ENCODE measurements at regions not wholly inside any gene's neighbourhood (a gene's known extent, or its start where the extent isn't known, plus 50 kb on each side); places are given as distances from the start of the nearest gene placed in this dataset.
"Not testable (repeated sequence)": the region's sequence is repeated elsewhere in the genome, so short reads cannot be mapped to it uniquely, and the experiment has no call there.

DNA sequence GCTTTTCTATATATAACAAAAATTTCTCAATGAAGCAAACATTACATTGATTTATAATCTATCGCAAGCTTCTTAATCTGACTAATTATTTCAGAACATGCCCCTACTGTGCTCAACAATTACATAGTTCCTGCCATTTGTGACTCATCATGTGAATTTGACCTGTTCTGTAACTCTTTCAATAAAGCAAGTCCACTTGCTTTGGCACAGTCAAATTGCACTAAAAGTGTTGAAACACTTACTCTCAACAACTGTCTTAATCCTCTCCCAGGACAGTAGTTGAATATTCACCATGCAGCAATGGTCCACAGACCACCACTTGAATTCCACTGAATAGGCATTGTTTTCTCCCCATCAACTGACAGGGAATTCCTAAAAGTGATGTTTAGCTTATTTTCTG is 67.7 kb upstream of the SPTLC3 start:
- Histone ChIP-seq H3K9ac (ENCODE audit: low read length) (no peak overlapping the region), H3K36me3 (ENCODE audit: insufficient read depth, low read length) (no peaks in the 10 kb centered on the region)

DNA sequence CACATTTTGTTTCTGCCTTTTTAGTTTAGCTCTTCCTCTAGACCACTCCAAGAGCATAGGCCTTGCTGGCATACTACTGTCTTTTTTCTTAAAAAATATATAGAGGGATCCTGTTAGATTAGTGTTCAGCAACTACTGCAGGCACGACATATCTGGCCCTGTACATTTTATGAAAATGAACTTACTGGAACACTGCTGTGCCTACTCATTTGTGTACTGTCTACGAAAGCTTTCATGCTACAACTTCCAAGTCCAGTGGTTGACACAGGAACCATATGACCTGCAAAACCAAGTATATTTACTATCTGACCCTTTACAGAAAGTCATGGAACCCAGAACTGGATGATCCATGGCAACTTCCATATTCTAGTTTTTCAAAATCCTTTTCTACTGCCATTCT is 66.6 kb upstream of the SPTLC3 start:
- Histone ChIP-seq H3K36me3 (ENCODE audit: insufficient read depth, low read length) (no peaks in the 10 kb centered on the region), H3K4me3 (ENCODE audit: low read depth in 1 of 2, low read length in 2 of 2) (no peak overlapping the region), H3K4me1 (ENCODE audit: insufficient read depth, low read length) (no peaks in the 10 kb centered on the region), H3K9me3 (ENCODE audit: low read length) (no peaks in the 10 kb centered on the region), H3K27me3 (ENCODE audit: control insufficient read depth in 1 of 2, insufficient read depth in 2 of 2, low read length in 2 of 2) (no peaks in the 10 kb centered on the region), H3K27ac (ENCODE audit: low read depth, low read length) (no peak overlapping the region), H3K9ac (ENCODE audit: low read length) (no peak overlapping the region)

More for the DNA sequence above, 67.7 kb upstream of the SPTLC3 start:
- Histone ChIP-seq H3K27me3 (ENCODE audit: control insufficient read depth in 1 of 2, insufficient read depth in 2 of 2, low read length in 2 of 2) (no peaks in the 10 kb centered on the region), H3K4me3 (ENCODE audit: low read depth in 1 of 2, low read length in 2 of 2) (no peak overlapping the region), H3K9me3 (ENCODE audit: low read length) (no peaks in the 10 kb centered on the region), H3K27ac (ENCODE audit: low read depth, low read length) (no peak overlapping the region), H3K4me1 (ENCODE audit: insufficient read depth, low read length) (no peaks in the 10 kb centered on the region)

DNA sequence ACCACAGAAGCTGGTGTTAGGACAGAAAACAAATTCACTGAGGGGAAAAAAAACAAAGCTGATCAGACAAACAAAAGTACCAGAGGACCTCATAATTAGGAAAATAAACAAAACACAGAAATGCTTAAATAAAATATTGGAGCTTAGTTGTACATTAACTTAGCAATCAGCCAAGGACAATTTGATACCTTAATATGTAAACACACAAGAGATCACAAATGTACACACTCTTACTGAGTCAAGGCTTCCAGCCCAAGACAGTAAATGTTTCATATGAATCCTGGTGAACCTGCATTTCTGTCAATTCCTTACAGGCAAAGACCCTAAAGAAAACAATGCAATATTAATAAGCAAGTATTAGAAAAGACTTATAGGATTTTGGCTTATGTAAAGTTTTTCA is 62.0 kb upstream of the SPTLC3 start:
- no peak overlapping the region for H3K4me3 ChIP-seq (ENCODE audit: low read depth in 1 of 2, low read length in 2 of 2)
- H3K9me3 ChIP-seq (ENCODE audit: low read length) = no peaks in the 10 kb centered on the region

DNA sequence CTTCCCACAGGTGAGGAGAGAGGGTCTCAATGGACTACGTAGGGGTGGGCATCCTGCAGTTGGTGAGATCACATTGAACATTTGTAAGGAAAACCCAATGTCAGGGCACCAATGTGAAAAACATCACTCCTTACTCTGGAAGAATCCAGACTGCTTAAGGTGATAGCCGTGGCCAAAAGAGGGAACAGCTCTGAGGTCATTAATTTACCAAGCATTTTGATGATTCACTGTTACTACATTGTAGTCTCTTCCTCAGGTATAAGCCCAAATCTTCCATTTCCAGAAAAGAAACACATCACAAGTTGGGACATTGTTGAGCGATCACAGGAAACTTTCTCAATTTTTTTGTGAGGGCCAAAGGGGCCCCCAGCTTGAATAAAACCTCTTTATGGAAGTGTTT is 61.1 kb upstream of the SPTLC3 start:
- Histone ChIP-seq H3K36me3 (ENCODE audit: insufficient read depth, low read length) (no peaks in the 10 kb centered on the region), H3K27ac (ENCODE audit: low read depth, low read length) (no peak overlapping the region), H3K27me3 (ENCODE audit: control insufficient read depth in 1 of 2, insufficient read depth in 2 of 2, low read length in 2 of 2) (no peaks in the 10 kb centered on the region), H3K4me1 (ENCODE audit: insufficient read depth, low read length) (no peaks in the 10 kb centered on the region), H3K4me3 (ENCODE audit: low read depth in 1 of 2, low read length in 2 of 2) (no peak overlapping the region), H3K9ac (ENCODE audit: low read length) (no peak overlapping the region), H3K9me3 (ENCODE audit: low read length) (no peaks in the 10 kb centered on the region)

More for the DNA sequence above, 62.0 kb upstream of the SPTLC3 start:
- H3K27ac ChIP-seq (ENCODE audit: low read depth, low read length) = no peak overlapping the region
- no peaks in the 10 kb centered on the region for H3K36me3 ChIP-seq (ENCODE audit: insufficient read depth, low read length)
- H3K4me1 ChIP-seq (ENCODE audit: insufficient read depth, low read length) = no peaks in the 10 kb centered on the region
- H3K9ac ChIP-seq (ENCODE audit: low read length) = no peak overlapping the region
- H3K27me3 ChIP-seq (ENCODE audit: control insufficient read depth in 1 of 2, insufficient read depth in 2 of 2, low read length in 2 of 2) = no peaks in the 10 kb centered on the region

DNA sequence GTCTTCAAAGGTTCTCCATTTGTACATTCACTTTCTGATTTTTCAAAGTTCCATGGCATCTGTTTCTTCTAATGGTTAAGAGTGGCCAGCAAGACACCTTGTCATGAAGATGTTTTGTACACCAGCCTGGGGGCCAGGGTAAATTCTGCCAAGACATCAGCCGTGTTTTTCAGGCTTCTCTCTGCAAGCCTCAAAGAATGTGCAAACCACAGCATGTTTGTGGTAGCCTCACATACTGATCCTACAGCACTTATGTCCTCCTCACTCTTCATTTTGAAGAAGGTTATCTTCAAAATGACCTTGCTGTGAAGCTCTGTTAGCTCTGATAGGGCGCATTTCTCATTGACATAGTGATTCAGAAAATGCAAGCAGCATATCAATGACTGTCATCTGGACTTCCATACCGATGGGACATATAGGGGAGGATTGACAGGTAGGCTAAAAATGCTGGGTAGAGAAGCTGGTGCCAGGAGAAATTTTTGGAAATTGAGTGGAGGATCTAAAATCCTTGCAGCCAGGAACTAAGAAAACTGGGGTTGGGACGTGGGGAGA is 59.3 kb upstream of the SPTLC3 start:
- H3K27me3 ChIP-seq (ENCODE audit: control insufficient read depth in 1 of 2, insufficient read depth in 2 of 2, low read length in 2 of 2) = no peaks in the 10 kb centered on the region
- no peaks in the 10 kb centered on the region for H3K4me1 ChIP-seq (ENCODE audit: insufficient read depth, low read length)
- no peak overlapping the region for H3K9ac ChIP-seq (ENCODE audit: low read length)
- no peaks in the 10 kb centered on the region for H3K9me3 ChIP-seq (ENCODE audit: low read length)
- no peaks in the 10 kb centered on the region for H3K36me3 ChIP-seq (ENCODE audit: insufficient read depth, low read length)
- H3K4me3 ChIP-seq (ENCODE audit: low read depth in 1 of 2, low read length in 2 of 2) = no peak overlapping the region
- no peak overlapping the region for H3K27ac ChIP-seq (ENCODE audit: low read depth, low read length)

DNA sequence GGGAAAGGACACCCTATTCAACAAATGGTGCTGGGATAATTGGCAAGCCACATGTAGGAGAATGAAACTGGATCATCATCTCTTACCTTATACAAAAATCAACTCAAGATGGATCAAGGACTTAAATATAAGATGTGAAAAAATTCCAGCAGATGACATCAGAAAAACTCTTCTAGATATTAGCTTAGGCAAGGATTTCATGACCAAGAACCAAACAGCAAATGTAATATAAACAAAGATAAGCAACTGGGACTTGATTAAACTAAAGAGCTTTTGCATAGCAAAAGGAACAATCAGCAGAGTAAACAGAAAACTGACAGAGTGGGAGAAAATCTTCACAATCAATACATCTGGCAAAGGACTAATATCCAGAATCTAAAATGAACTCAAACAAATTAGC is 54.5 kb upstream of the SPTLC3 start:
- not testable (repeated sequence) for H3K27me3 ChIP-seq (ENCODE audit: control insufficient read depth in 1 of 2, insufficient read depth in 2 of 2, low read length in 2 of 2); H3K27ac ChIP-seq (ENCODE audit: low read depth, low read length); H3K4me1 ChIP-seq (ENCODE audit: insufficient read depth, low read length)

DNA sequence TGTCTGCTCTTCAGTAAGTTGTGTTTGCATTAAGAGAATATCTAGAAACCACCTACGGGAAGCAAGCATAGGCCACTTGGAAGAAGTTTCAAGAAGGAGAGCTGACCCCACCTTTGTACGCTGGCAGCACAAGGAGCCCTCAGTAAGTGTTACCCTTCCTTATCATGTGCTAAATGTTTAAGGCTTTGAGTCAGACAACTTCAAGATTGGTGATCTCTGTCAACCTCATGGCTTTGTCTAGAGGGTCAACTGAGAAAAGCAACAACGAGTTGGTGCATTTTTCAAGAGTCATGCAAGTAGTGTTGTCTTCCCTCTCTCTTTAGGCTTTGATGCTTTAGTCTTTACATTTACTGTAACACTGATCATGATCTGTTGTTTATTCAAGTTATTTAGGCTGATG is 53.2 kb upstream of the SPTLC3 start:
- Histone ChIP-seq H3K27me3 (ENCODE audit: control insufficient read depth in 1 of 2, insufficient read depth in 2 of 2, low read length in 2 of 2) (no peaks in the 10 kb centered on the region), H3K36me3 (ENCODE audit: insufficient read depth, low read length) (no peaks in the 10 kb centered on the region), H3K4me1 (ENCODE audit: insufficient read depth, low read length) (no peaks in the 10 kb centered on the region), H3K9ac (ENCODE audit: low read length) (no peak overlapping the region), H3K9me3 (ENCODE audit: low read length) (no peaks in the 10 kb centered on the region), H3K4me3 (ENCODE audit: low read depth in 1 of 2, low read length in 2 of 2) (no peak overlapping the region), H3K27ac (ENCODE audit: low read depth, low read length) (no peak overlapping the region)

More for the DNA sequence above, 54.5 kb upstream of the SPTLC3 start:
- not testable (repeated sequence) for H3K9ac ChIP-seq (ENCODE audit: low read length); H3K4me3 ChIP-seq (ENCODE audit: low read depth in 1 of 2, low read length in 2 of 2); H3K9me3 ChIP-seq (ENCODE audit: low read length); H3K36me3 ChIP-seq (ENCODE audit: insufficient read depth, low read length)

DNA sequence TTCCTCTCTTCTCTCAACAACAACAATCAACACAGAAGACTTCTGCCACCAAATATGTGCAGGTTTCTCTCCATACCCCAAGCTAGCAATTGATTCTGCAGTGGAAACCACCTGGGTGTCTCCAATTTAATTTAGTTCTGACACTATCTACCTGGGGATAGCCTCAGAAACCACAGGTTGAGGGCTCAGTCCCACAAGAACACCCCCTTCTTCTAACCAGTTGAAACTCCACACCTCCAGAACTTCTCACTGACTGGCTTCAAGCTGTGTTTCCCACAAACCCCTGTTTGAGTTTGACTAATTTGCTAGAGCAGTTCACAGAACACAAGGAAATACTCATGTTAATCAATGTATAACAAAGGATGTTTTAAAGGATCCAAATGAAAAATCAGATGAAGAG is 52.5 kb upstream of the SPTLC3 start:
- Histone ChIP-seq H3K4me3 (ENCODE audit: low read depth in 1 of 2, low read length in 2 of 2) (no peak overlapping the region), H3K27me3 (ENCODE audit: control insufficient read depth in 1 of 2, insufficient read depth in 2 of 2, low read length in 2 of 2) (no peaks in the 10 kb centered on the region), H3K9ac (ENCODE audit: low read length) (no peak overlapping the region), H3K9me3 (ENCODE audit: low read length) (no peaks in the 10 kb centered on the region), H3K36me3 (ENCODE audit: insufficient read depth, low read length) (no peaks in the 10 kb centered on the region), H3K4me1 (ENCODE audit: insufficient read depth, low read length) (no peaks in the 10 kb centered on the region), H3K27ac (ENCODE audit: low read depth, low read length) (no peak overlapping the region)

DNA sequence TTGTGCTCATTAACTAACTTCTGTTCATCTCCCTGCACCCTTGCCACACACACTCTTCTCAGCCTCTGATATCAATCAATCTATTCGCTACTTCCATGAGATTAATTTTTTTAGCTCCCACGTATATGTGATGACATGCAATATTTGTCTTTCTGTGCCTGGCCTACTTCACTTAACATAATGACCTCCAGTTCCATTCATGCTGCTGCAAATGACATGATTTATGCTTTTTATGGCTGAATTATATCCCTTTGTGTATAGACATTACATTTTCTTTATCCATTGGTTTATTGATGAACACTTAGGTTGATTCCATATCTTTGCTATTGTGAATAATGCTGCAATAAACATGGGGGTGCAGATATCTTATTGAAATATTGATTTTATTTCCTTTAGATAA is 50.8 kb upstream of the SPTLC3 start:
- H3K27ac ChIP-seq (ENCODE audit: low read depth, low read length) = no peak overlapping the region
- H3K4me1 ChIP-seq (ENCODE audit: insufficient read depth, low read length) = no peaks in the 10 kb centered on the region
- no peaks in the 10 kb centered on the region for H3K27me3 ChIP-seq (ENCODE audit: control insufficient read depth in 1 of 2, insufficient read depth in 2 of 2, low read length in 2 of 2)
- no peaks in the 10 kb centered on the region for H3K36me3 ChIP-seq (ENCODE audit: insufficient read depth, low read length)
- H3K9me3 ChIP-seq (ENCODE audit: low read length) = no peaks in the 10 kb centered on the region
- H3K9ac ChIP-seq (ENCODE audit: low read length) = no peak overlapping the region
- no peak overlapping the region for H3K4me3 ChIP-seq (ENCODE audit: low read depth in 1 of 2, low read length in 2 of 2)

Measured in muscle layer of colon (tissue), 2 donors.